ENCODE measurements at regions not wholly inside any gene's neighbourhood (a gene's known extent, or its start where the extent isn't known, plus 50 kb on each side); places are given as distances from the start of the nearest gene placed in this dataset.
A peak's percentile ranks its signal among the peaks of the same experiment; 100 is the strongest.

- TF ChIP-seq CTCF (IDR thresholded peaks at IDR 0.05), result no peak
Measured at GRCh38 chr1:66450043-66450514, 83.9 kb upstream of the SGIP1 start.

GRCh38 chr1:66450847-66451246 lies 83.1 kb upstream of the SGIP1 start:
- no peak for TF ChIP-seq CTCF (IDR thresholded peaks at IDR 0.05)

- peak; percentile 51 for TF ChIP-seq CTCF (IDR thresholded peaks at IDR 0.05)
Measured at GRCh38 chr1:66452162-66452561, 81.8 kb upstream of the SGIP1 start.

- no peak for TF ChIP-seq CTCF (IDR thresholded peaks at IDR 0.05)
Measured at GRCh38 chr1:66452982-66453381, 81.0 kb upstream of the SGIP1 start.

GRCh38 chr1:66455446-66455845 lies 78.5 kb upstream of the SGIP1 start:
- TF ChIP-seq CTCF (IDR thresholded peaks at IDR 0.05), result no peak

GRCh38 chr1:66460776-66461175 lies 73.2 kb upstream of the SGIP1 start:
- TF ChIP-seq CTCF (IDR thresholded peaks at IDR 0.05), result no peak

GRCh38 chr1:66462313-66462712 lies 71.6 kb upstream of the SGIP1 start:
- TF ChIP-seq CTCF (IDR thresholded peaks at IDR 0.05), result no peak

- TF ChIP-seq CTCF (IDR thresholded peaks at IDR 0.05), result no peak
Measured at GRCh38 chr1:66464351-66464750, 69.6 kb upstream of the SGIP1 start.

Data from LNCAP (cell line).